HEK293T (cell line): ENCODE measurements at regions not wholly inside any gene's neighbourhood (a gene's known extent, or its start where the extent isn't known, plus 50 kb on each side); places are given as distances from the start of the nearest gene placed in this dataset.

Source experiments
- ARNT ChIP-seq: fragments of 450-650 bp; IDR thresholded peaks from 2 replicates; pipeline ENCODE4 v1.6.1; 2017; ENCODE audit warnings: mild to moderate bottlenecking
- BHLHE40 ChIP-seq: fragments of 450-650 bp; IDR thresholded peaks from 2 replicates; pipeline ENCODE4 v1.6.1; 2016; ENCODE audit warnings: mild to moderate bottlenecking, moderate library complexity, borderline replicate concordance
- ELF4 ChIP-seq: fragments of 450-650 bp; IDR thresholded peaks from 2 replicates; pipeline ENCODE4 v1.6.1; 2017; ENCODE audit warnings: antibody characterized with exemption
- FOXA1 ChIP-seq: fragments of 450-650 bp; IDR thresholded peaks from 2 replicates; pipeline ENCODE4 v1.6.1; 2016; ENCODE audit warnings: mild to moderate bottlenecking
- FOXK2 ChIP-seq: fragments of 450-650 bp; IDR thresholded peaks from 2 replicates; pipeline ENCODE4 v1.6.1; 2016; ENCODE audit warnings: mild to moderate bottlenecking
- FOXM1 ChIP-seq: fragments of 450-650 bp; IDR thresholded peaks from 2 replicates; pipeline ENCODE4 v1.6.1; 2017; ENCODE audit warnings: mild to moderate bottlenecking, borderline replicate concordance
- HDGF ChIP-seq: fragments of 450-650 bp; IDR thresholded peaks from 2 replicates; pipeline ENCODE4 v1.6.1; 2017; ENCODE audit warnings: antibody characterized with exemption, borderline replicate concordance
- LEF1 ChIP-seq: fragments of 450-650 bp; IDR thresholded peaks from 2 replicates; pipeline ENCODE4 v1.6.1; 2017; ENCODE audit warnings: mild to moderate bottlenecking, borderline replicate concordance
- NFRKB ChIP-seq: fragments of 450-650 bp; IDR thresholded peaks from 2 replicates; pipeline ENCODE4 v1.6.1; 2016; ENCODE audit warnings: mild to moderate bottlenecking, moderate library complexity
- SP1 ChIP-seq: fragments of 450-650 bp; IDR thresholded peaks from 2 replicates; pipeline ENCODE4 v1.6.1; 2017
- SUZ12 ChIP-seq: fragments of 450-650 bp; IDR thresholded peaks from 2 replicates; pipeline ENCODE4 v1.6.1; 2016; ENCODE audit warnings: mild to moderate bottlenecking
- TARDBP ChIP-seq: fragments of 450-650 bp; IDR thresholded peaks from 2 replicates; pipeline ENCODE4 v1.6.1; 2016
- ZNF384 ChIP-seq: fragments of 450-650 bp; IDR thresholded peaks from 2 replicates; pipeline ENCODE4 v1.6.1; 2016
- TF ChIP-seq, protein P1 (sequence below): fragments of 450-650 bp; IDR thresholded peaks from 2 replicates; pipeline ENCODE4 v1.6.1; 2016

DNA sequence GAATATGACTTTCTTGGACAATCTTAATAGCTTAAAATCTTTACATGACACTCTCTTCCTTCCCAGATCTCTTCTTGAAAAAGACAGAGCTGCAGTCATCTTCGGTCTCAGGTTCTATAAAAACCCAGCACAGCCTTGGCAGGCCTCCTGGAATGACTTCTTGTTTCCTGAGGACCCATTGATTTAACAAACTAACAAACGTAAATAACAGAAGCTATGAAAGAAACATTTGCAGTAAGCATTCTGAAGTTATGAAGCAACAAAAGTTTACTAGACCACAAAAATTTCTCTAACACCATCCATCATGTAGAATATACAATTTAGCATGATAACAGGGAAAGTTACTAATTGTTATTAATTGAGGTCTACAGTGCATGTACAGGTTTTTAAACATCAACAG, 62.8 kb upstream of the STARD13 start:
- TF ChIP-seq BHLHE40 (no peak), HDGF (no peak), ARNT (no peak), SUZ12 (no peak), SP1 (no peak), NFRKB (no peak), ELF4 (no peak), FOXM1 (no peak), ZNF384 (no peak), TARDBP (no peak), FOXK2 (no peak), FOXA1 (no peak), LEF1 (no peak)
- TF ChIP-seq, protein P1, sequence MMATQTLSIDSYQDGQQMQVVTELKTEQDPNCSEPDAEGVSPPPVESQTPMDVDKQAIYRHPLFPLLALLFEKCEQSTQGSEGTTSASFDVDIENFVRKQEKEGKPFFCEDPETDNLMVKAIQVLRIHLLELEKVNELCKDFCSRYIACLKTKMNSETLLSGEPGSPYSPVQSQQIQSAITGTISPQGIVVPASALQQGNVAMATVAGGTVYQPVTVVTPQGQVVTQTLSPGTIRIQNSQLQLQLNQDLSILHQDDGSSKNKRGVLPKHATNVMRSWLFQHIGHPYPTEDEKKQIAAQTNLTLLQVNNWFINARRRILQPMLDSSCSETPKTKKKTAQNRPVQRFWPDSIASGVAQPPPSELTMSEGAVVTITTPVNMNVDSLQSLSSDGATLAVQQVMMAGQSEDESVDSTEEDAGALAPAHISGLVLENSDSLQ, result no peak
